GM23338 (cell line): ENCODE measurements at regions not wholly inside any gene's neighbourhood (a gene's known extent, or its start where the extent isn't known, plus 50 kb on each side); places are given as distances from the start of the nearest gene placed in this dataset.

Source experiments
- ATAC-seq: fragments of 200-7000 bp; cut with Tn5 transposase; 3 replicates; pipeline ENCODE4 v1.9.1; 2020
- DNase-seq: peaks from one replicate; pipeline ENCODE4 v3.0.0-alpha.2; 2015; ENCODE audit warnings: low spot score
- H2AFZ ChIP-seq: fragments of 200-600 bp; sonication (generic); 2 replicates; pipeline ENCODE4 v1.8.0; 2016; ENCODE audit warnings: antibody characterized with exemption, mild to moderate bottlenecking, moderate library complexity
- H3F3A ChIP-seq: fragments of 200-600 bp; sonication (generic); replicated peaks from 2 replicates; pipeline ENCODE4 v1.8.0; 2017; ENCODE audit warnings: antibody characterized with exemption, mixed run types, low read depth
- H3K27ac ChIP-seq: fragments of 200-600 bp; sonication (generic); 2 replicates; pipeline ENCODE4 v1.6.1; 2016; ENCODE audit warnings: low read depth
- H3K27me3 ChIP-seq: fragments of 200-600 bp; sonication (generic); 2 replicates; pipeline ENCODE4 v1.8.0; 2016; ENCODE audit warnings: mild to moderate bottlenecking, mixed run types, moderate library complexity; ENCODE audit not compliant: insufficient read depth
- H3K36me3 ChIP-seq: fragments of 200-600 bp; sonication (generic); 2 replicates; pipeline ENCODE4 v1.8.0; 2016; ENCODE audit warnings: mild to moderate bottlenecking; ENCODE audit not compliant: insufficient read depth
- H3K4me1 ChIP-seq: fragments of 200-600 bp; sonication (generic); 2 replicates; pipeline ENCODE4 v1.8.0; 2016; ENCODE audit warnings: mild to moderate bottlenecking, moderate library complexity; ENCODE audit not compliant: insufficient read depth
- H3K4me2 ChIP-seq: fragments of 200-600 bp; sonication (generic); 2 replicates; pipeline ENCODE4 v1.7.1; 2017; ENCODE audit warnings: mixed run types
- H3K4me3 ChIP-seq: fragments of 200-600 bp; sonication (generic); 2 replicates; pipeline ENCODE4 v1.6.1; 2016; ENCODE audit warnings: mixed run types
- H3K79me2 ChIP-seq: fragments of 200-600 bp; sonication (generic); replicated peaks from 2 replicates; pipeline ENCODE4 v1.8.0; 2017; ENCODE audit warnings: mild to moderate bottlenecking; ENCODE audit not compliant: insufficient read depth
- H3K9me2 ChIP-seq: fragments of 200-600 bp; sonication (generic); 2 replicates; pipeline ENCODE4 v1.8.0; 2017; ENCODE audit not compliant: insufficient read depth
- H4K20me1 ChIP-seq: fragments of 200-600 bp; sonication (generic); replicated peaks from 2 replicates; pipeline ENCODE4 v1.8.0; 2017; ENCODE audit warnings: mild to moderate bottlenecking; ENCODE audit not compliant: insufficient read depth
- H3K27ac Mint-ChIP-seq: 2 replicates; pipeline ENCODE4 v1.8.0; 2020; ENCODE audit warnings: inconsistent platforms, mild to moderate bottlenecking, moderate library complexity, mixed read lengths
- H3K27me3 Mint-ChIP-seq: 3 replicates; pipeline ENCODE4 v1.8.0; 2022; ENCODE audit warnings: low read depth, mild to moderate bottlenecking, moderate library complexity, mixed read lengths, inconsistent platforms; ENCODE audit not compliant: insufficient read depth, poor library complexity
- H3K36me3 Mint-ChIP-seq: 3 replicates; pipeline ENCODE4 v1.8.0; 2021; ENCODE audit warnings: low read depth, mild to moderate bottlenecking, inconsistent platforms, moderate library complexity, mixed read lengths
- H3K4me1 Mint-ChIP-seq: 3 replicates; pipeline ENCODE4 v1.8.0; 2020; ENCODE audit warnings: mild to moderate bottlenecking, inconsistent platforms, mixed read lengths
- H3K4me3 Mint-ChIP-seq: 3 replicates; pipeline ENCODE4 v1.8.0; 2021; ENCODE audit warnings: moderate library complexity, mild to moderate bottlenecking, inconsistent platforms, mixed read lengths
- H3K9me3 Mint-ChIP-seq: 3 replicates; pipeline ENCODE4 v1.8.0; 2020; ENCODE audit warnings: moderate library complexity, mild to moderate bottlenecking, inconsistent platforms, mixed read lengths
- CREB1 ChIP-seq: fragments of 250-450 bp; sonication (Bioruptor Pico); IDR thresholded peaks from 2 replicates; pipeline ENCODE4 v1.5.0; 2020; ENCODE audit warnings: low read depth, mild to moderate bottlenecking, moderate library complexity
- EZH2 ChIP-seq: fragments of 200-600 bp; sonication (generic); IDR thresholded peaks from one replicate; pipeline ENCODE4 v1.8.0; 2017; ENCODE audit warnings: antibody characterized with exemption, mild to moderate bottlenecking, low read depth; ENCODE audit not compliant: unreplicated experiment
- EZH2phosphoT487 ChIP-seq: fragments of 200-600 bp; sonication (generic); IDR thresholded peaks from one replicate; pipeline ENCODE4 v1.8.1; 2018; ENCODE audit warnings: antibody characterized with exemption; ENCODE audit not compliant: unreplicated experiment
- JUNB ChIP-seq: IDR thresholded peaks from one replicate; pipeline ENCODE4 v1.6.1; 2016; ENCODE audit warnings: antibody characterized with exemption; ENCODE audit not compliant: unreplicated experiment
- STAT1 ChIP-seq: IDR thresholded peaks from one replicate; pipeline ENCODE4 v1.6.1; 2016; ENCODE audit warnings: antibody characterized with exemption; ENCODE audit not compliant: unreplicated experiment
- ZNF114 ChIP-seq: fragments of 250-450 bp; sonication (Bioruptor Pico); IDR thresholded peaks from 2 replicates; pipeline ENCODE4 v1.5.0; 2020; ENCODE audit warnings: mild to moderate bottlenecking, moderate library complexity
- TF ChIP-seq, protein P1 (sequence below): fragments of 250-450 bp; sonication (Bioruptor Pico); IDR thresholded peaks from 2 replicates; pipeline ENCODE4 v1.5.0; 2020; ENCODE audit warnings: mild to moderate bottlenecking, moderate library complexity
- TF ChIP-seq, protein P2 (sequence below): IDR thresholded peaks from 2 replicates; pipeline ENCODE4 v1.6.1; 2016; ENCODE audit warnings: antibody characterized with exemption

DNA sequence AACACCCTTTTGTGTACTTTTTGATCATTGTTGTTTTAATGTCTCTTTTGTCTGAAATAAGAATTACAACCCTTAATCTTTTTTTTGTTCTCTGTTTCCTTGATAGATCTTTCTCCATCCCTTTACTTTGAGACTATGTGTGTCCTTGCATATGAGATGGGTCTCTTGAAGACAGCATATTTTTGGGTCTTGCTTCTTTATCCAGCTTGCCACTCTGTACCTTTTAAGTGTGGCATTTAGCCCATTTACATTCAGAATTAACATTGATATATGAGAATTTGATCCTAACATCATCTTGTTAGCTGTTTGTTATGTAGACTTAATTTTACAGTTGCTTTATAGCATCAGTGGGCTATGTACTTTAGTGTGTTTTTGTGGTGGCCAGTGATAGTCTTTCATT lies 382.5 kb downstream of the MED10 start (continued):
- TF ChIP-seq, protein P1, sequence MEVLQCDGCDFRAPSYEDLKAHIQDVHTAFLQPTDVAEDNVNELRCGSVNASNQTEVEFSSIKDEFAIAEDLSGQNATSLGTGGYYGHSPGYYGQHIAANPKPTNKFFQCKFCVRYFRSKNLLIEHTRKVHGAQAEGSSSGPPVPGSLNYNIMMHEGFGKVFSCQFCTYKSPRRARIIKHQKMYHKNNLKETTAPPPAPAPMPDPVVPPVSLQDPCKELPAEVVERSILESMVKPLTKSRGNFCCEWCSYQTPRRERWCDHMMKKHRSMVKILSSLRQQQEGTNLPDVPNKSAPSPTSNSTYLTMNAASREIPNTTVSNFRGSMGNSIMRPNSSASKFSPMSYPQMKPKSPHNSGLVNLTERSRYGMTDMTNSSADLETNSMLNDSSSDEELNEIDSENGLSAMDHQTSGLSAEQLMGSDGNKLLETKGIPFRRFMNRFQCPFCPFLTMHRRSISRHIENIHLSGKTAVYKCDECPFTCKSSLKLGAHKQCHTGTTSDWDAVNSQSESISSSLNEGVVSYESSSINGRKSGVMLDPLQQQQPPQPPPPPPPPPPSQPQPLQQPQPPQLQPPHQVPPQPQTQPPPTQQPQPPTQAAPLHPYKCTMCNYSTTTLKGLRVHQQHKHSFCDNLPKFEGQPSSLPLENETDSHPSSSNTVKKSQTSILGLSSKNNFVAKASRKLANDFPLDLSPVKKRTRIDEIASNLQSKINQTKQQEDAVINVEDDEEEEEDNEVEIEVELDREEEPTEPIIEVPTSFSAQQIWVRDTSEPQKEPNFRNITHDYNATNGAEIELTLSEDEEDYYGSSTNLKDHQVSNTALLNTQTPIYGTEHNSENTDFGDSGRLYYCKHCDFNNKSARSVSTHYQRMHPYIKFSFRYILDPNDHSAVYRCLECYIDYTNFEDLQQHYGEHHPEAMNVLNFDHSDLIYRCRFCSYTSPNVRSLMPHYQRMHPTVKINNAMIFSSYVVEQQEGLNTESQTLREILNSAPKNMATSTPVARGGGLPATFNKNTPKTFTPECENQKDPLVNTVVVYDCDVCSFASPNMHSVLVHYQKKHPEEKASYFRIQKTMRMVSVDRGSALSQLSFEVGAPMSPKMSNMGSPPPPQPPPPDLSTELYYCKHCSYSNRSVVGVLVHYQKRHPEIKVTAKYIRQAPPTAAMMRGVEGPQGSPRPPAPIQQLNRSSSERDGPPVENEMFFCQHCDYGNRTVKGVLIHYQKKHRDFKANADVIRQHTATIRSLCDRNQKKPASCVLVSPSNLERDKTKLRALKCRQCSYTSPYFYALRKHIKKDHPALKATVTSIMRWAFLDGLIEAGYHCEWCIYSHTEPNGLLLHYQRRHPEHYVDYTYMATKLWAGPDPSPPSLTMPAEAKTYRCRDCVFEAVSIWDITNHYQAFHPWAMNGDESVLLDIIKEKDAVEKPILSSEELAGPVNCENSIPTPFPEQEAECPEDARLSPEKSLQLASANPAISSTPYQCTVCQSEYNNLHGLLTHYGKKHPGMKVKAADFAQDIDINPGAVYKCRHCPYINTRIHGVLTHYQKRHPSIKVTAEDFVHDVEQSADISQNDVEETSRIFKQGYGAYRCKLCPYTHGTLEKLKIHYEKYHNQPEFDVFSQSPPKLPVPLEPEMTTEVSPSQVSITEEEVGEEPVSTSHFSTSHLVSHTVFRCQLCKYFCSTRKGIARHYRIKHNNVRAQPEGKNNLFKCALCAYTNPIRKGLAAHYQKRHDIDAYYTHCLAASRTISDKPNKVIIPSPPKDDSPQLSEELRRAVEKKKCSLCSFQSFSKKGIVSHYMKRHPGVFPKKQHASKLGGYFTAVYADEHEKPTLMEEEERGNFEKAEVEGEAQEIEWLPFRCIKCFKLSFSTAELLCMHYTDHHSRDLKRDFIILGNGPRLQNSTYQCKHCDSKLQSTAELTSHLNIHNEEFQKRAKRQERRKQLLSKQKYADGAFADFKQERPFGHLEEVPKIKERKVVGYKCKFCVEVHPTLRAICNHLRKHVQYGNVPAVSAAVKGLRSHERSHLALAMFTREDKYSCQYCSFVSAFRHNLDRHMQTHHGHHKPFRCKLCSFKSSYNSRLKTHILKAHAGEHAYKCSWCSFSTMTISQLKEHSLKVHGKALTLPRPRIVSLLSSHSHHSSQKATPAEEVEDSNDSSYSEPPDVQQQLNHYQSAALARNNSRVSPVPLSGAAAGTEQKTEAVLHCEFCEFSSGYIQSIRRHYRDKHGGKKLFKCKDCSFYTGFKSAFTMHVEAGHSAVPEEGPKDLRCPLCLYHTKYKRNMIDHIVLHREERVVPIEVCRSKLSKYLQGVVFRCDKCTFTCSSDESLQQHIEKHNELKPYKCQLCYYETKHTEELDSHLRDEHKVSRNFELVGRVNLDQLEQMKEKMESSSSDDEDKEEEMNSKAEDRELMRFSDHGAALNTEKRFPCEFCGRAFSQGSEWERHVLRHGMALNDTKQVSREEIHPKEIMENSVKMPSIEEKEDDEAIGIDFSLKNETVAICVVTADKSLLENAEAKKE (CRISPR knock-in tag), result no peak
- TF ChIP-seq CREB1 (CRISPR knock-in tag), result no peak
- no peak for TF ChIP-seq EZH2phosphoT487
- TF ChIP-seq, protein P2, sequence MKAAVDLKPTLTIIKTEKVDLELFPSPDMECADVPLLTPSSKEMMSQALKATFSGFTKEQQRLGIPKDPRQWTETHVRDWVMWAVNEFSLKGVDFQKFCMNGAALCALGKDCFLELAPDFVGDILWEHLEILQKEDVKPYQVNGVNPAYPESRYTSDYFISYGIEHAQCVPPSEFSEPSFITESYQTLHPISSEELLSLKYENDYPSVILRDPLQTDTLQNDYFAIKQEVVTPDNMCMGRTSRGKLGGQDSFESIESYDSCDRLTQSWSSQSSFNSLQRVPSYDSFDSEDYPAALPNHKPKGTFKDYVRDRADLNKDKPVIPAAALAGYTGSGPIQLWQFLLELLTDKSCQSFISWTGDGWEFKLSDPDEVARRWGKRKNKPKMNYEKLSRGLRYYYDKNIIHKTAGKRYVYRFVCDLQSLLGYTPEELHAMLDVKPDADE, result no peak
- no peak for TF ChIP-seq JUNB

DNA sequence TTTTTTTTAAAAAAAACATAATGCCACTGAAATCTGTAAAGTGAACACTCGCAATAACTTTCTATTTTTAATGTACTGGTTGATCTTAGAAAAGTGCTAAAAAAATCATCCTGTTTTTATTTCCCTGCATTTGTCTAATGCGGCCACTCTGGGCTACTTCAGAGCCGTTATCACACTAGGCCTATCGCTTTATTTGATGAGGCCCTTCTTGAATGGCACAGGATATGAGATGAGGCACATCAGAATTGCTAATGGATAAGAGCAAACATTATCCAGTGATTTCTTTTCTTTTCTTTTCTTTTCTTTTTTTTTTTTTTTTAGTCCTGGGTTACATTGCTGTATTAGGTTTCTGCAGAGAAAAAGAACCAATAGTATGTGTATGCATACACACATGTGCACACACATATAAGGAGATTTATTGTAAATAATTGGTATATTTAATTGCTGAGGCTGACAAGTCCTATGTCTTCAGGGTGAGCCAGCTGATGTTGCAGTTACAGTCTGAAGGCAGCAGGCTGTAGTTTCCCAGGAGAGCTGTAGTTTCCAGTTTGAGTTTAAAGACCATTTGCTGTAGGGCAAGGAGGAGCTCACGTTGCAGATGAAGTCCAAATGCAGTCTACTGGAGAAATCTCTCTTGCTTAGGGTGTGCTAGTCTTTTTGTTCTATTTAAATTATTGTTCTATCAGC lies 391.7 kb downstream of the MED10 start:
- H3K27ac ChIP-seq, result no peak overlapping the region
- Mint-ChIP-seq H3K27ac (no peak overlapping the region), H3K4me1 (peaks cover 5% of the 10 kb centered on the region; the same call in 2 of the 3 replicates), H3K36me3 (no peaks in the 10 kb centered on the region), H3K4me3 (no peak overlapping the region), H3K27me3 (peaks cover 3% of the 10 kb centered on the region), H3K9me3 (peaks cover 4% of the 10 kb centered on the region; the same call in 2 of the 3 replicates)
- H3F3A ChIP-seq, result no peaks in the 10 kb centered on the region
- no peaks in the 10 kb centered on the region for H4K20me1 ChIP-seq
- no peaks in the 10 kb centered on the region for H3K79me2 ChIP-seq
- H3K9me2 ChIP-seq, result peaks cover 11% of the 10 kb centered on the region; the same call in 1 of the 2 replicates
- H2AFZ ChIP-seq, result no peak overlapping the region
- H3K36me3 ChIP-seq, result no peaks in the 10 kb centered on the region
- H3K4me1 ChIP-seq, result 0 out of 2 replicates have a peak, but pooled peaks cover 3% of the 10 kb centered on the region
- no peaks in the 10 kb centered on the region for H3K27me3 ChIP-seq
- H3K4me2 ChIP-seq, result no peak overlapping the region
- no peak overlapping the region for H3K4me3 ChIP-seq
- DNase-seq (peak; percentile 11), ATAC-seq (no peak; the same call in 2 of the 3 replicates)
- TF ChIP-seq STAT1 (no peak), EZH2 (no peak), ZNF114 (CRISPR knock-in tag) (no peak)
- TF ChIP-seq, protein P1 (CRISPR knock-in tag), result no peak
